GM19238 (cell line): ENCODE measurements at regions not wholly inside any gene's neighbourhood (a gene's known extent, or its start where the extent isn't known, plus 50 kb on each side); places are given as distances from the start of the nearest gene placed in this dataset.

Experiments
- DNase-seq: peaks from one replicate; pipeline ENCODE4 v3.0.0; 2011; ENCODE audit warnings: low spot score; ENCODE audit not compliant: insufficient read length

DNA sequence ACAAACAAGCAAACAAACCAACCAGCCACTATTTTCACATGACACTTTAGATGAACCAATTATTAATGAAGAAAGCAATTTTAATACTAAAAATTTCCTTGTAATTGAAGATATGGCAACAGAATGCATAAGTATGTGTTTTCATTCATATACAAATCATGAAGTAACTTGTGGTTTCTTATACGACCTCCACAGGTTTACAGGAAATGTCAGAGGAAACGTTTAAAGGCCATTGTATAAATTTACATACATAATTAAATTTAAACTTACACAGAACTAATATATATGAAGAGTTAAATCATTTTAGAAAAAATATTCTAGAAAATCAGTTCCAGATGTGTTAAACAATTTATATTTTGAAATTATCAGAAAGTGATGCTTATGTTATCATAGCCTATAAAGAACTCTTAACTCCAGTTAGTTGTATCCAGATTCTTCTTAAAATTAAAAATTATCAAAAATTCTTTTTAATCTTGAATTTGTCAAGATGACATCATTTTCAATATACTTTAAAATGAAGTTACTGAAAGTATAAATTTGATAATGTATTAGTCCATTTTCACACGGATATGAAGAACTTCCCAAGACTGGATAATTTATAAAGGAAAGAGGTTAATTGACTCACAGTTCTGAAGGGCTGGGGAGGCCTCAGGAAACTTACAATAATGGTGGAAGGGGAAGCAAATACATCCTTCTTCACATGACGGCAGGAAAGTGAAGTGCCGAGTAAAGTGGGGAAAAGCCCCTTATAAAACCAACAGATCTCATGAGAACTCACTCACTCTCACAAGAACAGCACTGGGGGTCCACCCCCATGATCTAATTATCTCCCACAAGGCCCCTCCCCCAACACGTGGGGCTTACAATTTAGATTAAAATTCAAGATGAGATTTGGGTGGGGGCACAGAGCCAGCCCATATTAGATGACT, 192.0 kb downstream of the PIK3R1 start:
- no peak for DNase-seq

DNA sequence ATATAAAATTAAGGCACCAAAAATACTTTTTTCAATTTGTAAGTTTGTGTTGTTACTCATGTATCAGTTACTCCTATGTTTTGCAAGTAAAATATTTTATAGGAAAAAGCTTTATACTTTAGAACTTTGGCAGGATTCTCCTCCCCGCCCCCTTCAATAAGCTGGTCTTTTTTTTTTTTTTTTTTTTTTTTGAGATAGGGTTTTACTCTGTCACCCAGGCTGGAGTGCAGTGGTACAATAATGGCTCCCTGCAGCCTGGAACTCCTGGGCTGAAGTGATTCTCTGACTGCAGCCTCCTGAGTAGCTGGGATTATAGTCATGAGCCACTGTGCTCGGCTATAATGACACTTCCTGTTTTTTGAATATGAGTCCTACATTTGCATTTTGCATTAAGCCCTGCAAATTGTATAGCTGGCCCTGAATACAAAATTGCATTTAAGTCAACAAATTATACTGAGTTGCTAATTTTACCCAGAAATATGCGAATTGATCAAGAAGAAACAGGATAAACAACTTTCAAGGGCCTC, 192.9 kb downstream of the PIK3R1 start:
- DNase-seq, result no peak

DNA sequence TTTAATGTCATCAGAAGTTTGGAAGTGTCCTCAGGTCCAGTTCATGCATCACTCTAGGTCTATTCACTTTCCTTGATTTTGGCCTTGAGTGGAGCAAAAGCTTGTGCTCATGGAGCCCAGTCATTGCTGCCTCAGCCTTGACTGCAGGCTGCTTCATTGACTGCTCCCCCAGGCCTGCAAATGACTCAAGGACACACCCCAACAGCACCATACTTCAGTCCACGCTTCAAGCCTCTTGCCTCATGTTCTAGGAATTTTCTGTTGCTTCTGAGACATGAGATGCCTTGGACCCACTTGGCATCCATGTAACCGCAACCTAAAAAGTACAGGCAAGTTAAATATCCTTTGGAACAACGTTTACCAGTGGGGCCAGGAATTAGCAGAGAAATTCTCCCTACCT, 193.7 kb downstream of the PIK3R1 start:
- no peak for DNase-seq

DNA sequence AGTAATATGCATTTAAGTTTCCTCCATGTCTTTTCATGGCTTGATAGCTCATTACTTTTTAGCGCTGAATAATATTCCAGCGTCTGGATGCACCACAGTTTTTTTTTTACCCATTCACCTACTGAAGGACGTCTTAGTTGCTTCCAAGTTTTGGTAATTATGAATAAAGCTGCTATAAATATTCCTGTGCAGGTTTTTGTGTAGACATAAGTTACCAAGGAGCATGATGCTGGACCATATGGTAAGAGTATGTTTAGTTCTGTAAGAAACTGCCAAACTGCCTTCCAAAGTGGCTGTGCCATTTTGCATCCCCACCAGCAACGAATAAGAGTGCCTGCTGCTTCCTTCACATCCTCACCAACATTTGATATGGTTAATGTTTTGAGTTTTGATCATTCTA, 195.6 kb downstream of the PIK3R1 start:
- DNase-seq, result no peak

DNA sequence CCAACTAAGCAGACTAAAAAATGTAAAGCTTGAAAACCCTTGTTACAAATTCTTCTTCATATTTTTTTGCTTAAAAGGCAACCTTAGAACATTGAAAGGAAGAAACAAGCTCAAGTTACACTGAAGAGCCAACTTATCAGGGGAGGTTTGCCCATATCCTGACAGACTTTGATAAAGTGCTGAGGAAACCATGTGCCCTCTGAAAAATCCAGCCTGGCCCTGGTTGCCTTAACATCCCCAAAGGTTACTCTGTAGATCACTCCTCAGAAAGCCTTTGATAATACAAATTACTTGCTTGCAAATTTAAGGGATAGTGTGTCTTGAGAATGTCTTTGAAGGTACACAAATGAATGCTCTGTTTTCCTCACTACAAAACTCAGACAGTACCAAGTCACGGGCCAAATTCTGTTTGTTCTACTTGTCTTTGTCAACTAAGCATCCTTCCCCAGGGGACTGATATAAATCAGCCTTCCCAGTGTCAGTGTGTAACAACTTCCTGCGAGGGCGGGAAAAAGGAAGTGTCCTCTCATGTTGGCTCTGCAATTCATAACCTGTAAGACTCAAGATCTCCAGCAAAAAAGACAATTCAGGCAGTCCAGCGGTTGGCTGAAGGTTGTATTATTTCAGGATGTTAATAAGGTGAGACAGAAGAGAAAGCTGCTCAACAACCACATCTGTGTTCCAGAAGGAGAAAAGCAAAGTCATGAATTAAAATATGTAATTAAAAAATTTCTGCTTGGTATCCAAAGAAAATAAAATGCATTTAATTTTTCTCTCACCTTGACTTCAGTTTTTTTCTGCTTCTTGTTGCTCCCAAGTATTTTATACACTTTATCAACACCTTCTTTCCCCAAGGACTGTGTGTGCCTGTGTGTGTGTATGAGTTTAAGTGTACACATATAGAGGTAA, 199.9 kb downstream of the PIK3R1 start:
- no peak for DNase-seq

DNA sequence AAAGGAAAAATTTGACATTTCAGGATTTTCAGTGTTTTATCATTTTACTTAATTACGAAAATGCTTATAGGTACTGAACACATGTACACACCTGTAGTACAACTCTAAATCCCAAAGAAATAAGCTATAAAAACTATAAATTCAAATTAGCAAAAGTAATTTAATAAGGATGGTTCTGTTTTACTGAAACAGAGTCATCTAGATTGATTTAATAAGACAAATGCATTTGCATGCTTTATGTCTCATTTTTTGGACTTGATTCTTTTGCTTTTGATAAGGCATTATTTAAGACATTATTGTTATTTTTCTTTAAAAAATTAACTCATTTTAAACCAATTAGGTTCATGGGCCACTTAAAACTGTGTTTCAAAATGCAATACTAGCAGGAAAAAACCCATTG, 201.2 kb downstream of the PIK3R1 start:
- DNase-seq, result no peak

DNA sequence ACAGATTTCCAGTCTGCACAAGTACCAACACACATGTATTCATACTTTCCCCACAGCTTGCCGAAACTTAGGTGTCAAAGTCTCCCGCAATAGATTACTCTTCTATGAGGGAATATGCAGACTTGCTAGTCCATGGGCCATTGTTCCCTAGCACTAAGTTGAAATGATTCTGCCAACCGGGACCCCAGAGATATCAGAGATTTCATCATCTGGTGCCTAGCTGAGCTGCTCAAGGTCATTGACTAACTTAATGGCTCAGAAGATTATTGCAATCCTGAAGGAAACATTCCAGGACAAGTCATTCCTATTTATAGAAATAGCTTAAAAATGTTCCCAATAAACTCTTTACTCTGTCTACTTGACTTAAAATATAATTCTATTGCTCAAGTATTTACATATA, 202.6 kb downstream of the PIK3R1 start:
- DNase-seq, result no peak

DNA sequence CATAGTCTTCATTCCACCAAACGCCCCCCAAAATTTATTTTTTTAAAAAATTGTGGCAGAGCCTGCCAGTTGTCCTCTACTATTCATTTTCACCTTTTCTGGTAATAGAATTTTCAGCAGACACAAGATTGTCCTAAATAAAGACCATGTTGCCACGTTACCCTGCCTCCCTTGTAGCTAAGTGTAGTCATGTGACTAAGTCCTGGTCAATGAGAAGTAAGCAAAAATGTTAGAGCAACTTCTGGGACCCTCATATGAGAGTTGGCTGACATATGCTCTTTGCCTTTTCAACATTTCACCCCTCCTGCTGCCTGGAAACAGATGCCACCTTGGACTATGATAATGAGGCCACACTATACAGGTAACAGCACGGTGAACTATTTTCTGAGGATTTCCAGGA, 203.1 kb downstream of the PIK3R1 start:
- DNase-seq, result no peak

DNA sequence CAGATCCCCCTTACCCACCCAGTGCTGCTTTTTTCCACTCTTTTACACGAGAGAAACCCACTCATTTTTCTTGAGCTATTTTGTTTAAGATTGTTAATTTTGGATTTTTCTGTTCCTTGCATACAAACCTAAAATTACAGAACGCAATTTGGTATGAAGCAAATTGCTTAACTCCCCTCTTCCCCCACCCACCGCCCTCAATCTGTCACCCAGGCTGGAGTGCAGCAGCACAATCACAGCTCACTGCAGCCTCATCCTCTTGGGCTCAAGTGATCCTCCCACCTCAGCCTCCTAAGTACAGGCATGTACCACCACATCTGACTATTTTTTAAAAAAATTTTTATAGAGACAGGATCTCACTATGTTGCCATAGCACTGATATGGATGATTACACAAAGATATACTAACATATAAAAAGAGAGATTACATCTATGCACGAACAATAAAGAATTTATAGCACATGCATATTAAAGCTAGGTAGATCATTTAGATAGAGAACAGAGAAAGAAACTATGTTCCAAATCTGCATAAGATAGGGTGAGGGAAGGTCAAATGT, 203.6 kb downstream of the PIK3R1 start:
- no peak for DNase-seq

DNA sequence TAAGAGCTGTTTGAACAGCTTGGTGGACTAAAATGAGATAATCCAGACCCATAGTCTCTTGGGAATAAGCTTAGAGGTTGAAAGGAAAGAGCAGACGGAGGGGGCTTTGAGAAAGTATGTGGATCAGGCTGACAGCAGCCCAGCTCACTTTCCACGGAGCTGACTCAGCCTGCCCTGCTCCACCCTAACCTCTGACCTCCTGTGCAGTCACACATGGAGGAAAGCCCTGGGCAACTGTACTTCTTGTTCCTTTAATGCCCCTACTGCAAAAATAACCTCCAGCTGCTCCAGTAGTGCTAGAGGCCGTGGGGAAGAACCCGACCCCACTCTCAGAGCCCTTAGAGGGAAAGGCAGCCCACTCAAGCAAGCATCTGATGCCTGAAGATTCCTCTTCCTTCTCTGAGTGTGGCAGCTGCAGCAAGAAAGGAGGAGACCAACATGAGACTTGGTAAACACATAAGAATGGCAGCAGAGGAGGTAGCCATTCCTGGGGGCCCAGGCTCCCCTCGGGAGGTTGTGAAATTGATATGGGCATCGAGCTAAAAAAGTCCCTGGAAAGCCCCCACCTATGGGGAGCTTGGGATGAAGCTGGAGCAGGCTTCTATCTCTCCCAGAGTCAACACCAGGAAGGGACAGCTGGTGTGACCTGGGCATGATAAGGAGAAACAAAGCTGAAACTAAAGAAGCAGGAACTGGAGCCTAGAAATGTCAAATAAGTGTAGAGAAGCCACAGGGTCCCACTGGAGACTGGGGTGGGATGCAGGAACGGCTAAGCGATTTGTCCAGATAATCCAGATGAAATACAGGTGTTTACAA, 204.3 kb downstream of the PIK3R1 start:
- DNase-seq, result no peak

DNA sequence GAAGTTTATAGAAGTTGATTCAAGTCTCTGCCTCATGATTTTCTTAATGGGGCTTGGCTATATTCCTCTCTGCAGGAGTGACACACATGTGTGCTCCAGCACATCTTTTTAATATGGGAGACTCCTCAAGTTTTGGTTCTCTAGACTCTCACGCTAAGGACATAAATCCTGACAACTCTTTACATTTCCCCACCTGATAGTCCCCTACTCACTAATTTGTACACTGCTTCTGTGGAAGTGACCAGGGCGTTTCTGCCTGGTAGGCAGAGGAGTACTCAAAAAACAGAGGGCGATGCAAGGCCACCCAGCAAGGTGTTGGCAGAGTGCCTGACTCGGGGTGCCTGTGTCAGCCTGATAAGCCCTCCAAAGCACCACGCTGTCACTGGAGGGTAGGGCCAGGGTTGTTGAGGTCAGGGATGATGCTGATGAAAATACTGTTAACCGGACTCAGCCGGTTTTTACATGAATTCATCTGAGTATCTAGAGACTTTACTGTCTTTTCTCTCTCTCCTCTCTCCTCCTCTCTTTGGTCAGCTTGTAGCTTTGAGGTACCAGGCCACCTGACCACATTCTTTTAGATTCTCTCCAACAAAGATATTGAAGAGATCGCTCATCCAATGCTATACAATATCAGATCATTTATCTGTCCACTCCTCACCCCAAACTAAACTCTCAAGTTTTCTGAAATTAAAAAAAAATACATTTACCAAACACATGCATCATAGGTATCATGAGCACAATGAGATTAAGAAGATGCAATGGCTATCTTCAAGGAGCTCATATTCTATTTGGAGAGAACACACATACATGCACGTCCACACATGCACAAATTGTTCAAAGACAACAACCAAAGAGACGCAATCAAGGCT, 205.2 kb downstream of the PIK3R1 start:
- DNase-seq, result no peak

DNA sequence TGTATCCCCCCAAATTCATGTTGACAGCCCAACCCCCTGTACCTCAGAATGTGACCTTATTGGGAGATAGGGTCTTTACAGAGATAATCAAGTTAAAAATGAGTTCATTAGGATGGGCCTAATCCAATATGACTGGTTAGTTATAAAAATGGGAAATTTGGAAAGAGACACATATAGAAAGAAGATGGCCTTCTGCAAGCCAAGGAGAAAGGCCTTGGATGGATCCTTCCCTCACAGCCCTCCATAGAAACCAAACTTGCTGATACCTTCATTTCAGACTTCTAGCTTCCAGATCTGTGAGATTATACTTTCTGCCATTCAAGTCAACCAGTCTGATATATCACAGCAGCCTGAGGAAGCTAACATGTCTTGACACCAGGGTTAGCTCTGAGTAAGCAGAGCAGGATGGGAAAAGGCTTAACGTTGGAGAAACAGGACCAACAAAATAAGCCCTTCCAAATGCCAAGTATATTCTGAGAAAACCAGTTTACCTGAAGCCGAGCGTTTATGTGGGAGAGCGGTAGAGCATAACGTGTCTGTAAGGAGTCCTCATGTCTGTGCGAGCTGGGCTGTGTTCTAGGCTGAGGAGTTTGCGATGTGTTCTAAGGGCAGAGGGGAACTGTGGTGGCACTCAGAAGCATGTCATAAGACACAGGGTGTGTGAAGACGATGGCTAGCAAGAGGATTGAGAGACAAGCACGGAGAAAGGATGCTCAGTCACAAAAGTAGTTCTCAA, 206.1 kb downstream of the PIK3R1 start:
- no peak for DNase-seq

DNA sequence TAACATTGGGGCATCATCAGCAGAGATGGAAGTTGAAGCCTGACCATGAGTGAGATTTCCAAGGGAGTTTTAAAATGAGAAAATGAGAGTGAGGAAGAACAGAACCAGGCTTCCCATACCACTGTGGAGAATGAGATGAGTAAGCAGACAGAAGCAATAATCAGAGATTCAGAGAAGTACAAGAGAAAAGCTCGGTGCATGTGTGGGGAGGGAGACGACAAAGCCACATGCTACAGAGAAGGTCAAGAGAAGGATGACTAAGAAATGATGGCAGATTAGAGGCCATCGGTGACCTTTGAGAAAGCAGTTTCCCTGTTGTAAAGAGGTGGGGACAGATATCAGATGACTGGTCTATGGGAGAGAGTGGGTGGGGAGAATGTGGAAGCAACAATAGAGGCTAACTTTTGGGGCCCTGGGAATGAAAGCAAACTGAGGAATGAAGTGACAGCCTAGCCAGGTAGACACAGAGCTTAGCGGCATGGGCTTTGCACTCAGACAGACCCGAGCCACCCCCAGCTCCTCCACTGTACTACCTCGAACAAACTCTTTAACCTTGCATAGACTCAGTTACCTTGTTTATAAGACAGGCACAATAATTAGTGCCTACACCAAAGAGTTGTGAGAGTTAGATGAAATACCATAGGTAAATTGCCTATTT, 207.7 kb downstream of the PIK3R1 start:
- DNase-seq, result no peak

DNA sequence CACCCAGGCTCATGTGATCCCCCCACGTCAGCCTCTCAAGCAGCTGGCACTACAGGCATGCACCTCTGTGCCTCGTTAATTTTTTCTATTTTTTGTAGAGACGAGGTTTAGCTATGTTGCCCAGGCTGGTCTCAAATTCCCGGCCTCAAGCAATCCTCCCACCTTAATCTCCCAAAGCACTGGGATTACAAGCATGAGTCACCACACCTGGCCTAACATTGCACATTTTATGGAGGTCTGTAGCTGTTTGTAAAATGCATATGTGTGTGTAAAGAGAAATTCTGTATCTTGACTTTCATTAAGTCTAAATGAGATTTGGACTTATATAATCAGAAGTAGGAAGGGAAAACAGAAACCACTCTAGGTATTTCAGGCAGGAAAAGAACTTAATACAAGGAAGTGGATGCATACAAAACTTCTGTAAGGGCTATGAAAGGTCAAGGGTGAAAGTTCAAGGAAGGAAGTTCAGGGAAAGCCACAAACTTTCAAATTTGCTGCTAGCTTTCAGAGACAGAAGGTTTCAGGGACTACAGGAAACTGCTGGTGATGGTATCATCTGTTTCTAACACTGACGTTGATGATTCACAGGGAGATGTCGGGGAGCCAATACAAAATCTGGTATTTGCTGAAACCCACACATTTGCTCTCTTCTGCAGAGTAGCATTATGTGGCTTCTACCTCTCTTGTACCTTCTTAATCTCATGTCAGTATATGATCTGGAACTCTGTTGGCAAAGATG, 209.4 kb downstream of the PIK3R1 start:
- no peak for DNase-seq

DNA sequence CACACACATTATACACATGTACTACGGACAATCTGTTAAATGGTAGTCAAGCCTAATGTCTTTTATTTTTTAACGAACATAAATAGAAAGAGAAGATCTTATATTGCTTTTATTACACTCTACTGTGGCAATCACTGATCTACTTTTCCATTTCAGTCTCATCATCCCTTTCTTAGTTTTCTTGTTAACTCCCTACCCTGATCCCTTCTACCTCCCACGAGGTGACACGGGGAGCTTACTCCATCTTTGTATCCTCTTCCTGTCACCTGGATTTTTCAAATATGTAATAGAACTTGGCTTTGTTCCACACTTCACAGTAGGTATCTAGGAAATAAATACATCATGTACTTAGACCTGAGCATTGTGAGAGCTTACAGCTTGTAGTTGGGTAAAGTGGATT, 211.0 kb downstream of the PIK3R1 start:
- DNase-seq, result no peak

DNA sequence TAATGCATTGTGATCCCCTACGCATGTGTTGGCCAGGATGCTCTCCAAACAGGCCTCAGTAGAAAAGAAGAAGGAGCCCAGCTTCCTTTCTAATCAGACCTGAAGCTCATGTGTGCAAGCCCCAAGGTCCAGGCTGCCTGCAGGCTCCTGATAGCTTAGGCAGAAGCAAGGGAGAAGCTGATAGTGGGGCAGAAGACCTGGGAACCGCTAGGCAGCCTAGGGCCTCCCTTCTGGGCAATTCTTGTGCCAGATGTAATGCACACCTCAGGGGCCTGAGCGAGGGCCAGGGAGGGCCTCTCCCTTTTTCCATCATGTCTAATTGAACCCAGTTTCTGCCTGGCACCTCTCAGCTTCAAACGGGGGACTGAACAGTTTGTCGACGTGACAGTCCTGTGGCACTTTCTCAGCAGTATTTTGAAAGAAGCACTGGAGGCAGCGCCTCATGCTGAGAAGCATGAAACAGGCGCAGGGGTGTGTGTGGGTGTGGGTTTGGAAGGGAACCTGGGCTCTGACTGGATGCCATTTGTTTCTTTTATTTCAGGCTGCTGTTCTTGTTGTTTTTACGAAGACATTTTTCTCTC, 212.8 kb downstream of the PIK3R1 start:
- no peak for DNase-seq

DNA sequence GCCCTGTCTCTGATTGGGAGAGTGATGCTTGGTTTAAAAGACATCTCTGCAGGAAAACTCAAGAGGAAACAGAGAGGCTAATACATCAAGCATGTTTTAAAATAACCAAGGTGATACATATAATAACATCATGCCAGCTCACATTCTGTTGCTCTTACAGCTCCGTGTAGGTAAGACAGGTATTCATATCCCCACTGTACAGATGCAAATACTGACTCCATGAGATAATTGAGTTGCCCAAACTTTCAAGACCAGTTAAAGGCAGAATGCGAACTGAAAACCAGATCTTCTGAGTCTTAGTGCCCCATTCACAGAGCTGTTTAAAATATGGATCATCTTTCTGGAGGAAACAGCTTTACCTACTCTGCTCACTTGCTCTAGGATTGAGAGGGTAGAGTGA, 214.0 kb downstream of the PIK3R1 start:
- DNase-seq, result no peak

DNA sequence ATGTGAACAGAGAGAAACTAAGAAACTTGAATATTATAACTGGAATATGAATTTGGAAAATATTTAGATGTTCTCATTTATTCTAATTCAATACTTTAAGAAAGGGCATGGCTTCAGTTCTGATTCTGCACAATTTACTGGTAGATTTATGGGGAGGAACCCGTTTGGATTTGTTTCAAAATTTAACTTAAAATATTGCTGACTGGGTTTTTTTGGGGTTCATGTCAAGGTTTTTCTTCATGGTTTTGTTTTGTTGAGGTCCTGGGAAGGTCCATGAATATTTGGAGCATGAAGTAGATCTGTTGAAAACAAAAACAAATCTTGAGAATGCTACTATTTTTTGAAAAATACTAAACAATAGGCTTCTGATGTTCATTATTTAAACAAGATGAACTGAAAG, 214.7 kb downstream of the PIK3R1 start:
- no peak for DNase-seq
